HepG2 (cell line): ENCODE measurements at regions not wholly inside any gene's neighbourhood (a gene's known extent, or its start where the extent isn't known, plus 50 kb on each side); places are given as distances from the start of the nearest gene placed in this dataset.

Experiments used
- ATF1 ChIP-seq: IDR thresholded peaks from 2 replicates; pipeline ENCODE4 v1.6.1; 2016; ENCODE audit warnings: mild to moderate bottlenecking, control low read depth
- BCL6 ChIP-seq: IDR thresholded peaks from 2 replicates; pipeline ENCODE4 v1.6.1; 2016; ENCODE audit warnings: missing genetic modification reagents, missing compliant biosample characterization
- FOXK1 ChIP-seq: sonication (generic); formaldehyde crosslinking; IDR thresholded peaks from 2 replicates; pipeline ENCODE4 v1.4.0; 2020; ENCODE audit warnings: low read depth, missing genetic modification reagents, borderline replicate concordance
- HOMEZ ChIP-seq: IDR thresholded peaks from 2 replicates; pipeline ENCODE4 v1.6.1; 2016; ENCODE audit warnings: low read depth
- NCOA2 ChIP-seq: sonication (generic); formaldehyde crosslinking; IDR thresholded peaks from 2 replicates; pipeline ENCODE4 v1.8.0; 2022; ENCODE audit warnings: inconsistent platforms
- ZBTB3 ChIP-seq: sonication (generic); formaldehyde crosslinking; IDR thresholded peaks from 2 replicates; pipeline ENCODE4 v1.4.0; 2020; ENCODE audit warnings: low read depth, mild to moderate bottlenecking, moderate library complexity, missing genetic modification reagents, borderline replicate concordance
- ZBTB37 ChIP-seq: sonication (generic); formaldehyde crosslinking; IDR thresholded peaks from 2 replicates; pipeline ENCODE4 v1.4.0; 2020; ENCODE audit warnings: mild to moderate bottlenecking, missing genetic modification reagents
- ZFP62 ChIP-seq: sonication (generic); formaldehyde crosslinking; IDR thresholded peaks from 2 replicates; pipeline ENCODE4 v1.4.0; 2020; ENCODE audit warnings: missing genetic modification reagents
- TF ChIP-seq, protein P1 (sequence below): sonication (generic); formaldehyde crosslinking; conservative IDR thresholded peaks from 2 replicates; pipeline ENCODE4 v1.4.0; 2020; ENCODE audit warnings: mild to moderate bottlenecking, missing genetic modification reagents, moderate library complexity
- TF ChIP-seq, protein P2 (sequence below): sonication (generic); formaldehyde crosslinking; conservative IDR thresholded peaks from 2 replicates; pipeline ENCODE4 v1.4.0; 2020; ENCODE audit warnings: missing genetic modification reagents
- TF ChIP-seq, protein P3 (sequence below): sonication (generic); formaldehyde crosslinking; IDR thresholded peaks from 2 replicates; pipeline ENCODE4 v1.5.0; 2020; ENCODE audit warnings: mild to moderate bottlenecking, missing genetic modification reagents
- TF ChIP-seq, protein P4 (sequence below): sonication (generic); formaldehyde crosslinking; IDR thresholded peaks from 2 replicates; pipeline ENCODE4 v1.4.0; 2020; ENCODE audit warnings: missing genetic modification reagents
- TF ChIP-seq, protein P5 (sequence below): sonication (generic); formaldehyde crosslinking; IDR thresholded peaks from 2 replicates; pipeline ENCODE4 v1.8.1; 2023; ENCODE audit warnings: missing genetic modification reagents, inconsistent platforms, borderline replicate concordance

DNA sequence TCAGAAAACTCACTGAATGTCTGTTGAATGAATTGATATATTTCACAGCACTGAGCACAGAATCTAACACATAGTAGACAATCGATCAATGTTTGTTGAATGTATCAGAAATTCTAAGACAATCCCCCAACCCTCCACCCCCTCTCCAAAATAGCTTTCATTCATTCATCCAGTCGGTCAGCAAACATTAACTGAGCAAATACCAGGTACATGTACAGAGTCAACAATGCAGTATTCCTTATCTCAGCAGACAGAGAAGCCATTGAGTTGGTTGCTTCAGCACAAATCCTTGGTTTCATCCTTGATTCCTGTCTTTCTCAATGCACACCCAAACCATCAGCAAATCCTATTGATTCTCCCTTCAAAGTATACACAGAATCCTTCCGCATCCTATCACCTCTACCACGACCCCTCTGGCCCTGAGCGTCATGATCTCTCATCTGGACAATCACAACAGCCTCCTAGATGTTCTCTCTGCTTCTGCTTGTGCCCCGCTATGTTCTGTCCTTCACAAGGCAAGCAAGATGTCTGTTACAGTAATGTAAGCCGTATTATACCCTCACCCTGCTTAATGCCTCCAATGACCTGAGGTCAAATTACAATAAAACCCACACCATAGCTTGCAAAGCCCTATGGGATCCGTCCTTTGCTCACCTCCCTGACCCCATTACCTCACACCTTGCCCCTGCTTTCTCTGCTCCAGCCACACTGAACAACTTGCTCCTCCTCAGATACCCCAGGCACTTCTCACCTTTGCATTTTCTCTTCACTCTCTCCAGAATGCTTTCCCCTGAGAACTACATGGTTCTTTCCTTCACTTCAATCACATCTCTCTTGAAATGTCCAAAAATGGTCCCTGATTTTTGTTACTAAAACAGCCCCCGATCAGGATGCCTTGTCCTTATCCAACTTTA lies 738.1 kb upstream of the TBX3 start (continued):
- TF ChIP-seq, protein P1, sequence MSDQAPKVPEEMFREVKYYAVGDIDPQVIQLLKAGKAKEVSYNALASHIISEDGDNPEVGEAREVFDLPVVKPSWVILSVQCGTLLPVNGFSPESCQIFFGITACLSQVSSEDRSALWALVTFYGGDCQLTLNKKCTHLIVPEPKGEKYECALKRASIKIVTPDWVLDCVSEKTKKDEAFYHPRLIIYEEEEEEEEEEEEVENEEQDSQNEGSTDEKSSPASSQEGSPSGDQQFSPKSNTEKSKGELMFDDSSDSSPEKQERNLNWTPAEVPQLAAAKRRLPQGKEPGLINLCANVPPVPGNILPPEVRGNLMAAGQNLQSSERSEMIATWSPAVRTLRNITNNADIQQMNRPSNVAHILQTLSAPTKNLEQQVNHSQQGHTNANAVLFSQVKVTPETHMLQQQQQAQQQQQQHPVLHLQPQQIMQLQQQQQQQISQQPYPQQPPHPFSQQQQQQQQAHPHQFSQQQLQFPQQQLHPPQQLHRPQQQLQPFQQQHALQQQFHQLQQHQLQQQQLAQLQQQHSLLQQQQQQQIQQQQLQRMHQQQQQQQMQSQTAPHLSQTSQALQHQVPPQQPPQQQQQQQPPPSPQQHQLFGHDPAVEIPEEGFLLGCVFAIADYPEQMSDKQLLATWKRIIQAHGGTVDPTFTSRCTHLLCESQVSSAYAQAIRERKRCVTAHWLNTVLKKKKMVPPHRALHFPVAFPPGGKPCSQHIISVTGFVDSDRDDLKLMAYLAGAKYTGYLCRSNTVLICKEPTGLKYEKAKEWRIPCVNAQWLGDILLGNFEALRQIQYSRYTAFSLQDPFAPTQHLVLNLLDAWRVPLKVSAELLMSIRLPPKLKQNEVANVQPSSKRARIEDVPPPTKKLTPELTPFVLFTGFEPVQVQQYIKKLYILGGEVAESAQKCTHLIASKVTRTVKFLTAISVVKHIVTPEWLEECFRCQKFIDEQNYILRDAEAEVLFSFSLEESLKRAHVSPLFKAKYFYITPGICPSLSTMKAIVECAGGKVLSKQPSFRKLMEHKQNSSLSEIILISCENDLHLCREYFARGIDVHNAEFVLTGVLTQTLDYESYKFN (CRISPR knock-in tag): peak; percentile 93
- TF ChIP-seq, protein P2, sequence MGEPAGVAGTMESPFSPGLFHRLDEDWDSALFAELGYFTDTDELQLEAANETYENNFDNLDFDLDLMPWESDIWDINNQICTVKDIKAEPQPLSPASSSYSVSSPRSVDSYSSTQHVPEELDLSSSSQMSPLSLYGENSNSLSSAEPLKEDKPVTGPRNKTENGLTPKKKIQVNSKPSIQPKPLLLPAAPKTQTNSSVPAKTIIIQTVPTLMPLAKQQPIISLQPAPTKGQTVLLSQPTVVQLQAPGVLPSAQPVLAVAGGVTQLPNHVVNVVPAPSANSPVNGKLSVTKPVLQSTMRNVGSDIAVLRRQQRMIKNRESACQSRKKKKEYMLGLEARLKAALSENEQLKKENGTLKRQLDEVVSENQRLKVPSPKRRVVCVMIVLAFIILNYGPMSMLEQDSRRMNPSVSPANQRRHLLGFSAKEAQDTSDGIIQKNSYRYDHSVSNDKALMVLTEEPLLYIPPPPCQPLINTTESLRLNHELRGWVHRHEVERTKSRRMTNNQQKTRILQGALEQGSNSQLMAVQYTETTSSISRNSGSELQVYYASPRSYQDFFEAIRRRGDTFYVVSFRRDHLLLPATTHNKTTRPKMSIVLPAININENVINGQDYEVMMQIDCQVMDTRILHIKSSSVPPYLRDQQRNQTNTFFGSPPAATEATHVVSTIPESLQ: no peak
- TF ChIP-seq ATF1 (CRISPR knock-in tag) (peak; percentile 72), ZBTB37 (no peak), ZFP62 (no peak), ZBTB3 (CRISPR knock-in tag) (no peak), NCOA2 (CRISPR knock-in tag) (peak; percentile 99), FOXK1 (CRISPR knock-in tag) (peak; percentile 64; the same call in 1 of the 2 replicates), HOMEZ (peak; percentile 63), BCL6 (CRISPR knock-in tag) (peak; percentile 96)
- TF ChIP-seq, protein P3, sequence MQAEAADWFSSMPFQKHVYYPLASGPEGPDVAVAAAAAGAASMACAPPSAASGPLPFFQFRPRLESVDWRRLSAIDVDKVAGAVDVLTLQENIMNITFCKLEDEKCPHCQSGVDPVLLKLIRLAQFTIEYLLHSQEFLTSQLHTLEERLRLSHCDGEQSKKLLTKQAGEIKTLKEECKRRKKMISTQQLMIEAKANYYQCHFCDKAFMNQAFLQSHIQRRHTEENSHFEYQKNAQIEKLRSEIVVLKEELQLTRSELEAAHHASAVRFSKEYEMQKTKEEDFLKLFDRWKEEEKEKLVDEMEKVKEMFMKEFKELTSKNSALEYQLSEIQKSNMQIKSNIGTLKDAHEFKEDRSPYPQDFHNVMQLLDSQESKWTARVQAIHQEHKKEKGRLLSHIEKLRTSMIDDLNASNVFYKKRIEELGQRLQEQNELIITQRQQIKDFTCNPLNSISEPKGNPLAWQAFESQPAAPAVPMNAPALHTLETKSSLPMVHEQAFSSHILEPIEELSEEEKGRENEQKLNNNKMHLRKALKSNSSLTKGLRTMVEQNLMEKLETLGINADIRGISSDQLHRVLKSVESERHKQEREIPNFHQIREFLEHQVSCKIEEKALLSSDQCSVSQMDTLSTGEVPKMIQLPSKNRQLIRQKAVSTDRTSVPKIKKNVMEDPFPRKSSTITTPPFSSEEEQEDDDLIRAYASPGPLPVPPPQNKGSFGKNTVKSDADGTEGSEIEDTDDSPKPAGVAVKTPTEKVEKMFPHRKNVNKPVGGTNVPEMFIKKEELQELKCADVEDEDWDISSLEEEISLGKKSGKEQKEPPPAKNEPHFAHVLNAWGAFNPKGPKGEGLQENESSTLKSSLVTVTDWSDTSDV (CRISPR knock-in tag): no peak
- TF ChIP-seq, protein P4, sequence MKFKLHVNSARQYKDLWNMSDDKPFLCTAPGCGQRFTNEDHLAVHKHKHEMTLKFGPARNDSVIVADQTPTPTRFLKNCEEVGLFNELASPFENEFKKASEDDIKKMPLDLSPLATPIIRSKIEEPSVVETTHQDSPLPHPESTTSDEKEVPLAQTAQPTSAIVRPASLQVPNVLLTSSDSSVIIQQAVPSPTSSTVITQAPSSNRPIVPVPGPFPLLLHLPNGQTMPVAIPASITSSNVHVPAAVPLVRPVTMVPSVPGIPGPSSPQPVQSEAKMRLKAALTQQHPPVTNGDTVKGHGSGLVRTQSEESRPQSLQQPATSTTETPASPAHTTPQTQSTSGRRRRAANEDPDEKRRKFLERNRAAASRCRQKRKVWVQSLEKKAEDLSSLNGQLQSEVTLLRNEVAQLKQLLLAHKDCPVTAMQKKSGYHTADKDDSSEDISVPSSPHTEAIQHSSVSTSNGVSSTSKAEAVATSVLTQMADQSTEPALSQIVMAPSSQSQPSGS (CRISPR knock-in tag): peak; percentile 85; the same call in 1 of the 2 replicates
- TF ChIP-seq, protein P5, sequence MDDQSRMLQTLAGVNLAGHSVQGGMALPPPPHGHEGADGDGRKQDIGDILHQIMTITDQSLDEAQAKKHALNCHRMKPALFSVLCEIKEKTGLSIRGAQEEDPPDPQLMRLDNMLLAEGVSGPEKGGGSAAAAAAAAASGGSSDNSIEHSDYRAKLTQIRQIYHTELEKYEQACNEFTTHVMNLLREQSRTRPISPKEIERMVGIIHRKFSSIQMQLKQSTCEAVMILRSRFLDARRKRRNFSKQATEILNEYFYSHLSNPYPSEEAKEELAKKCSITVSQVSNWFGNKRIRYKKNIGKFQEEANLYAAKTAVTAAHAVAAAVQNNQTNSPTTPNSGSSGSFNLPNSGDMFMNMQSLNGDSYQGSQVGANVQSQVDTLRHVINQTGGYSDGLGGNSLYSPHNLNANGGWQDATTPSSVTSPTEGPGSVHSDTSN (CRISPR knock-in tag): no peak
